Bronchial epithelial cell (primary cell): ENCODE measurements at regions not wholly inside any gene's neighbourhood (a gene's known extent, or its start where the extent isn't known, plus 50 kb on each side); places are given as distances from the start of the nearest gene placed in this dataset.
A peak's percentile ranks its signal among the peaks of the same experiment; 100 is the strongest.

Experiments used
- DNase-seq: peaks from one replicate; pipeline ENCODE4 v3.0.0-alpha.2; 2010; ENCODE audit warnings: low read depth
- FAIRE-seq: peaks from 2 replicates; lab custom pipeline; 2011; peaks lifted over from hg19 to GRCh38; lab: Jason Lieb, UNC
- H3K27me3 ChIP-seq: 2 replicates; pipeline ENCODE4 v1.5.1; 2011; ENCODE audit warnings: low read length; ENCODE audit not compliant: control insufficient read depth, insufficient read depth
- H3K36me3 ChIP-seq: 2 replicates; pipeline ENCODE4 v1.5.1; 2011; ENCODE audit warnings: low read length; ENCODE audit not compliant: control insufficient read depth, insufficient read depth
- H3K4me3 ChIP-seq: 2 replicates; pipeline ENCODE4 v1.5.1; 2011; ENCODE audit warnings: mild to moderate bottlenecking, low read depth, low read length, control low read depth
- TF ChIP-seq, protein P1 (sequence below): IDR thresholded peaks from 2 replicates; pipeline ENCODE4 v1.5.1; 2011; ENCODE audit warnings: mild to moderate bottlenecking, moderate library complexity, low read length, control low read depth, inconsistent platforms; ENCODE audit not compliant: insufficient read depth, severe bottlenecking

- peak; percentile 58 for DNase-seq
- Histone ChIP-seq H3K27me3 (peaks cover 1% of the 10 kb centered on the region), H3K36me3 (no peaks in the 10 kb centered on the region), H3K4me3 (no peak overlapping the region)
- TF ChIP-seq, protein P1, sequence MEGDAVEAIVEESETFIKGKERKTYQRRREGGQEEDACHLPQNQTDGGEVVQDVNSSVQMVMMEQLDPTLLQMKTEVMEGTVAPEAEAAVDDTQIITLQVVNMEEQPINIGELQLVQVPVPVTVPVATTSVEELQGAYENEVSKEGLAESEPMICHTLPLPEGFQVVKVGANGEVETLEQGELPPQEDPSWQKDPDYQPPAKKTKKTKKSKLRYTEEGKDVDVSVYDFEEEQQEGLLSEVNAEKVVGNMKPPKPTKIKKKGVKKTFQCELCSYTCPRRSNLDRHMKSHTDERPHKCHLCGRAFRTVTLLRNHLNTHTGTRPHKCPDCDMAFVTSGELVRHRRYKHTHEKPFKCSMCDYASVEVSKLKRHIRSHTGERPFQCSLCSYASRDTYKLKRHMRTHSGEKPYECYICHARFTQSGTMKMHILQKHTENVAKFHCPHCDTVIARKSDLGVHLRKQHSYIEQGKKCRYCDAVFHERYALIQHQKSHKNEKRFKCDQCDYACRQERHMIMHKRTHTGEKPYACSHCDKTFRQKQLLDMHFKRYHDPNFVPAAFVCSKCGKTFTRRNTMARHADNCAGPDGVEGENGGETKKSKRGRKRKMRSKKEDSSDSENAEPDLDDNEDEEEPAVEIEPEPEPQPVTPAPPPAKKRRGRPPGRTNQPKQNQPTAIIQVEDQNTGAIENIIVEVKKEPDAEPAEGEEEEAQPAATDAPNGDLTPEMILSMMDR: no peak
- no peak for FAIRE-seq
Measured at GRCh38 chr15:98455904-98456303, 192.4 kb upstream of the IGF1R start.

DNA sequence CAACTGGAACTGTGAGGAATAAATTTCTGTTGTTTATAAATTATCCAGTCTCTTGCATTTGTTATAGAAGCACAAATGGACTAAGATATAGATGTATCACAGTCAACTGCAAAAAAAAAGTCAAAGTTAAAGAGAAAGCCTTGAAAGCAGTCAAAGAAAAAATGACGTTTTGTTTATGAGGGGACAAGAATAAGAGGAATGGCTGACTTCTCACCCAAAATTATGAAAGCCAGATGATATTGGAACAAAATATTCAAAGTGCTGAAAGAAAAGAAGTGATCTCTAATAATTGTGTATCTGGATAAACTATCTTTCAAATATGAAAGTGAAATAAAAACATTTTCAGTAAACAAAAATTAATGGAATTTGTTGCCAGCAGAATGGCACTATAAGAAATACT lies 171.8 kb upstream of the IGF1R start:
- DNase-seq (no peak), FAIRE-seq (no peak)
- Histone ChIP-seq H3K4me3 (no peak overlapping the region), H3K36me3 (no peaks in the 10 kb centered on the region), H3K27me3 (no peaks in the 10 kb centered on the region)
- TF ChIP-seq, protein P1: no peak

GRCh38 chr15:98480844-98481243 lies 167.5 kb upstream of the IGF1R start:
- Histone ChIP-seq H3K4me3 (no peak overlapping the region), H3K36me3 (no peaks in the 10 kb centered on the region), H3K27me3 (no peaks in the 10 kb centered on the region)
- FAIRE-seq (no peak), DNase-seq (no peak)
- TF ChIP-seq, protein P1: no peak

DNA sequence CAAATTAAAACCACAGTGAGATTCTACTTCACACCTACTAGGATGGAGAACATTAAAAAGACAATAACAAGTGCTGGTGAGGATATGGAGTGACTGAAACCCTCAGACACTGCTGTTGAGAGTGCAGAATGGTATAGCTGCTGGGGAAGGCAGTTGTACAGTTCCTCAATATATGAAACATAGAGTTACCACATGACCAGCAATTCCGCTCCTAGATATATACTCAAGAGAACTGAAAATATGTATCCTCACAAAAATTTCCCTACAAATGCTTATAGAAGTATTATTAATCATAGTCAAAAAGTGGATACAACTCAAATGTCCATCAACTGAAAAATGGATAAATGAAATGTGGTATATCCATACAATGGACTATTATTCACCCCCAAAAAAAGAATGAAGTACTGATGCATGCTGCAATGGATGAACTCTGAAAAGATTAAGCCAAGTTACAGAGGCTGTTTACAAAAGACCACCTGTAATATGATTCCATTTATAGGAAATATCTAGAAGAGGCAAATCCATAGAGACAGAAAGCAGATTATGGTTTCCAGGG lies 164.7 kb upstream of the IGF1R start:
- no peak for DNase-seq
- FAIRE-seq: no peak
- H3K4me3 ChIP-seq: no peak overlapping the region
- TF ChIP-seq, protein P1: no peak
- H3K36me3 ChIP-seq: no peaks in the 10 kb centered on the region
- no peaks in the 10 kb centered on the region for H3K27me3 ChIP-seq

DNA sequence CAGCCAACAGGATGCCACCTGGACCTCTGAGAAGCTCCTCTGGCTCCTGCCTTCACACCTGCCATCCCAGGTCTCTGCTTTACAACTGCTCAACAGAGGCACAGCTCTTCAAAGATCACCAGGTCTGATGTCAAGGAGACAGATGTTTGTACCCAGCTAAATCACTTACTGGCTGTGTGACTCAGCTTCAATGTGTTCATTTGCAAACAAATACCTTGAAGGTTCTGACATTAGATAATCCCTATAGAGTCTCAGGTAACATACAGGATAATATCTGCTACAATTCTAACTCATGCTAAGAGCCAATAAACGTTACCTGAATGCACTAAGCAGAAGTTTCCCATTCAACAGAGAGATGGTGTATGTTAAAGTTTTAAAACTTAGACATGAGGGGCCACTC lies 163.4 kb upstream of the IGF1R start:
- no peak for FAIRE-seq
- Histone ChIP-seq H3K36me3 (no peaks in the 10 kb centered on the region), H3K27me3 (no peaks in the 10 kb centered on the region), H3K4me3 (no peak overlapping the region)
- TF ChIP-seq, protein P1: no peak
- peak; percentile 40 for DNase-seq

- no peak for DNase-seq
- H3K4me3 ChIP-seq: no peak overlapping the region
- no peaks in the 10 kb centered on the region for H3K27me3 ChIP-seq
- TF ChIP-seq, protein P1: no peak
- no peak for FAIRE-seq
- H3K36me3 ChIP-seq: no peaks in the 10 kb centered on the region
Measured at GRCh38 chr15:98485451-98485850, 162.9 kb upstream of the IGF1R start.
